HG03469 (cell line): ENCODE measurements at regions not wholly inside any gene's neighbourhood (a gene's known extent, or its start where the extent isn't known, plus 50 kb on each side); places are given as distances from the start of the nearest gene placed in this dataset.
"Not testable (repeated sequence)": the region's sequence is repeated elsewhere in the genome, so short reads cannot be mapped to it uniquely, and the experiment has no call there.

Experiments
- ATAC-seq: cut with Tn5 transposase; IDR thresholded peaks from one replicate; pipeline ENCODE4 v1.9.1; 2021; ENCODE audit warnings: mild to moderate bottlenecking, moderate library complexity, moderate number of reproducible peaks; ENCODE audit not compliant: unreplicated experiment

GRCh38 chr7:13115855-13116254, 428.4 kb downstream of the ARL4A start:
- no peak for ATAC-seq

GRCh38 chr7:13117103-13117502, 429.7 kb downstream of the ARL4A start:
- ATAC-seq = no peak

GRCh38 chr7:13117592-13117991, 430.2 kb downstream of the ARL4A start:
- no peak for ATAC-seq

- not testable (repeated sequence) for ATAC-seq
Measured at GRCh38 chr7:13124629-13125028, 437.2 kb downstream of the ARL4A start.

- ATAC-seq = no peak
Measured at GRCh38 chr7:13126347-13126746, 438.9 kb downstream of the ARL4A start.

- no peak for ATAC-seq
Measured at GRCh38 chr7:13130321-13130720, 442.9 kb downstream of the ARL4A start.

- not testable (repeated sequence) for ATAC-seq
Measured at GRCh38 chr7:13130906-13131305, 443.5 kb downstream of the ARL4A start.

- ATAC-seq = no peak
Measured at GRCh38 chr7:13132314-13132713, 444.9 kb downstream of the ARL4A start.

- not testable (repeated sequence) for ATAC-seq
Measured at GRCh38 chr7:13136345-13136744, 448.9 kb downstream of the ARL4A start.

- no peak for ATAC-seq
Measured at GRCh38 chr7:13139436-13139835, 452.0 kb downstream of the ARL4A start.

GRCh38 chr7:13144673-13145072, 457.2 kb downstream of the ARL4A start:
- no peak for ATAC-seq

GRCh38 chr7:13148548-13148947, 461.1 kb downstream of the ARL4A start:
- no peak for ATAC-seq

- no peak for ATAC-seq
Measured at GRCh38 chr7:13151978-13152377, 464.5 kb downstream of the ARL4A start.

- ATAC-seq = no peak
Measured at GRCh38 chr7:13152755-13153154, 465.3 kb downstream of the ARL4A start.

GRCh38 chr7:13153266-13153665, 465.8 kb downstream of the ARL4A start:
- ATAC-seq = no peak

- ATAC-seq = no peak
Measured at GRCh38 chr7:13153742-13154141, 466.3 kb downstream of the ARL4A start.

GRCh38 chr7:13155188-13155587, 467.8 kb downstream of the ARL4A start:
- ATAC-seq = no peak

GRCh38 chr7:13159003-13159402, 471.6 kb downstream of the ARL4A start:
- ATAC-seq = no peak

- no peak for ATAC-seq
Measured at GRCh38 chr7:13159467-13160184, 472.2 kb downstream of the ARL4A start.

GRCh38 chr7:13161125-13161524, 473.7 kb downstream of the ARL4A start:
- no peak for ATAC-seq

GRCh38 chr7:13165854-13166253, 478.4 kb downstream of the ARL4A start:
- no peak for ATAC-seq

GRCh38 chr7:13166801-13167200, 479.4 kb downstream of the ARL4A start:
- no peak for ATAC-seq

- ATAC-seq = no peak
Measured at GRCh38 chr7:13169356-13169755, 481.9 kb downstream of the ARL4A start.
